ENCODE measurements at regions not wholly inside any gene's neighbourhood (a gene's known extent, or its start where the extent isn't known, plus 50 kb on each side); places are given as distances from the start of the nearest gene placed in this dataset.

DNA sequence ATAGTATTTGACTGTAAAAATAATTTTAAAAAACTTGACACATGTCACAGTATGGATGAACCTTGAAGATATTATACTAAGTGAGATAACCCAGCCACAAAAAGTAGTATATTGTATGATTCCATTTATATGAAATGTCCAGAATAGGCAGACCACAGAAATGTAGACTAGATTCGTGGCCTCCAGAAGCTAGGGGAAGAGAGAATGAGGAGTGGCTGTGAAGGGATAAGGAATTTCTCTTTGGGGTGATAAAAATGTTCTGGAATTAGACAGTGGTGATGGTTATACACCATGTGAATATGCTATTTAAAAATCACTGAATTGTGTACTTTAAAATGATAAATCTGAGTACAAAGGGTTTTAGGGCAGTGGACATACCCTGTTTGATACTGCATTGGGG is 253.1 kb upstream of the DYNLRB2 start:
- no peak for TF ChIP-seq POLR2AphosphoS5 (IDR thresholded peaks at IDR 0.05)
- no peak for TF ChIP-seq CTCF (IDR thresholded peaks at IDR 0.05)
- no peak for TF ChIP-seq POLR2A (IDR thresholded peaks at IDR 0.05)
- TF ChIP-seq EP300 (IDR thresholded peaks at IDR 0.05): no peak
- H3K27me3 ChIP-seq: no peaks in the 10 kb centered on the region
- H3K9me3 ChIP-seq: no peaks in the 10 kb centered on the region
- no peak overlapping the region for H3K27ac ChIP-seq
- no peaks in the 10 kb centered on the region for H3K4me1 ChIP-seq
- no peaks in the 10 kb centered on the region for H3K36me3 ChIP-seq
- intact Hi-C loops (cut with DNase I): no loop called here
- no peak for DNase-seq
- WGBS, 2 donors: 53 to 78% methylated on average over 1 of the region's 1 CpG
- H3K4me3 ChIP-seq: no peak overlapping the region

GRCh38 chr16:80285104-80285503 is 255.7 kb upstream of the DYNLRB2 start:
- Histone ChIP-seq H3K36me3 (no peaks in the 10 kb centered on the region), H3K27me3 (no peaks in the 10 kb centered on the region), H3K4me3 (no peak overlapping the region), H3K4me1 (no peaks in the 10 kb centered on the region), H3K27ac (no peak overlapping the region), H3K9me3 (no peaks in the 10 kb centered on the region)
- TF ChIP-seq POLR2AphosphoS5 (IDR thresholded peaks at IDR 0.05) (no peak), POLR2A (IDR thresholded peaks at IDR 0.05) (no peak), EP300 (IDR thresholded peaks at IDR 0.05) (no peak), CTCF (IDR thresholded peaks at IDR 0.05) (no peak)
- DNase-seq: no peak
- WGBS, 2 donors: 28 to 67% methylated on average over 2 of the region's 2 CpGs
- intact Hi-C loops (cut with DNase I): no loop called here

DNA sequence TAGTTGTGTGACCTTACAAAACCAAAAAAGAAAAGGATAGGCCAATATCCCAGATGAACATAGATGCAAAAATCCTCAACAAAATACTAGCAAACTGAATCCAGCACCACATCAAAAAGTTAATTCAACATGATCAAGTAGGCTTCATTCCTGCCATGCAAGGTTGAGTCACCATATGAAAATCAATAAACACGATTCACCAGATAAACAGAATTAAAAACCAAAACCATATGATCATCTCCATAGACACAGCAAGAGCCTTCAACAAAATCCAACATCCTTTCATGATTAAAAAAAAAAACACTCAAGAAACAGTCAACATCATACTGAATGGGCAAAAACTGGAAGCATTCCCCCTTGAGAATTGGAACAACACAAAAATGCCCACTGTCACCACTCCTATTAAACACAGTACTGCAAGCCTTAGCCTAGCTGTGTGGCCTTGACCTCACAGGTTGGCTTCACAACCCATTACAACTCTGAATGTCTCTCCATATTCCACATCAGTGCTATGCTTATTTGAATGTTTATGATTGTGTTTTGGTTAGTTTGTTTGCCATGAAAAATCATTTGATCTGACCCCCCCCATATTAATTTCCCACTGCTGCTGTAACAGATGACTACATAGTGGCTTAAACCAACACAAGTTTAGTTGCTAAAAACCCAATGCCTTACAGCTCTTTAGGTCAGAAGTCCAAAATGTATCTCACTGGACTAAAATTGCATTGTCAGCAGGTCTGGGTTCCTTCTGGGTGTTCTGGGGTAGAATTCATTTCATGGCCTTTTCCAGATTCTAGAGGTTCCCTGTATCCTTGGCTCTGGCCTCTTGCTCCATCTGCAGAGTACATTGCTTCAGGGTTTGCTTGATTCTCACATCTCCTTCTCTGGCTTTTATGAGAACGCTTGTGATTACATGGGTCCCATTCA is 257.1 kb upstream of the DYNLRB2 start:
- DNase-seq: no peak
- no peaks in the 10 kb centered on the region for H3K9me3 ChIP-seq
- TF ChIP-seq EP300 (IDR thresholded peaks at IDR 0.05) (no peak), POLR2A (IDR thresholded peaks at IDR 0.05) (no peak), POLR2AphosphoS5 (IDR thresholded peaks at IDR 0.05) (no peak), CTCF (IDR thresholded peaks at IDR 0.05) (no peak)
- H3K27ac ChIP-seq: no peak overlapping the region
- H3K4me3 ChIP-seq: no peak overlapping the region
- intact Hi-C loops (cut with DNase I): no loop called here
- whole genome bisulfite sequencing, 2 donors: 82 to 90% methylated on average over 2 of the region's 2 CpGs
- no peaks in the 10 kb centered on the region for H3K36me3 ChIP-seq
- no peaks in the 10 kb centered on the region for H3K27me3 ChIP-seq
- no peaks in the 10 kb centered on the region for H3K4me1 ChIP-seq

DNA sequence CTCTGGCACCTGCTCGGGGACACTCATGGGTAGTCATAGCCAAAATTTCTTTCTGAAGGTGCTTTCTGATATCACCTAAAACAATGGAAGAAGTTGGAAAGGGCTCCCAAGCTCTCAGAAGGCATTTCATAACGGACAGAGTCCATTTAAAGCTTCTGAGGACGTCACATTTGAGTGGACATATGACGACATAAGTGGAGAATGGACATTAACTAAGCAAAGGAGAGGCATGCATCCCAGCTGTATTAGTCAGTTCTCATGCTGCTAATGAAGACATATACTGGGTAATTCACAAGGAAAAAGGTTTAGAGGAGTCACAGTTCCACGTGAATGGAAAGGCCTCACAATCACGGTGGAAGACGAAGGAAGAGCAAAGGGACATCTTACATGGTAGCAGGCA is 260.2 kb upstream of the DYNLRB2 start:
- Histone ChIP-seq H3K36me3 (no peaks in the 10 kb centered on the region), H3K9me3 (no peaks in the 10 kb centered on the region), H3K4me3 (no peak overlapping the region), H3K27me3 (no peaks in the 10 kb centered on the region), H3K4me1 (no peaks in the 10 kb centered on the region), H3K27ac (no peak overlapping the region)
- DNase-seq: no peak
- TF ChIP-seq EP300 (IDR thresholded peaks at IDR 0.05) (no peak), POLR2A (IDR thresholded peaks at IDR 0.05) (no peak), CTCF (IDR thresholded peaks at IDR 0.05) (no peak)
- 89 to 90% methylated on average over 7 of the region's 7 CpGs for WGBS, 2 donors
- intact Hi-C loops (cut with DNase I): no loop called here
